ENCODE measurements at regions not wholly inside any gene's neighbourhood (a gene's known extent, or its start where the extent isn't known, plus 50 kb on each side); places are given as distances from the start of the nearest gene placed in this dataset.

- H3K79me2 ChIP-seq (ENCODE audit: low read length) = no peaks in the 10 kb centered on the region
- no peak overlapping the region for H3K27ac ChIP-seq (ENCODE audit: low read length)
- H3K27me3 ChIP-seq (replicated peaks; ENCODE audit: insufficient read depth, low read length) = no peaks in the 10 kb centered on the region
- H4K20me1 ChIP-seq (ENCODE audit: insufficient read depth, low read length) = no peaks in the 10 kb centered on the region
- H3K9me3 ChIP-seq (replicated peaks; ENCODE audit: insufficient read depth, low read length) = no peaks in the 10 kb centered on the region
- no peaks in the 10 kb centered on the region for H3K9me2 ChIP-seq (replicated peaks; ENCODE audit: insufficient read depth, low read length)
- no peak for TF ChIP-seq EZH2 (optimal IDR thresholded peaks at IDR 0.05; ENCODE audit: low read depth, low read length)
- no peak for TF ChIP-seq CTCF (IDR thresholded peaks at IDR 0.05; ENCODE audit: low read length)
- no peak for TF ChIP-seq EZH2phosphoT487 (IDR thresholded peaks at IDR 0.05; ENCODE audit: low read length)
- H3K4me1 ChIP-seq (ENCODE audit: low read length) = peaks cover 12% of the 10 kb centered on the region
- H2AFZ ChIP-seq (ENCODE audit: low read length) = no peak overlapping the region
- peaks cover 6% of the 10 kb centered on the region; the same call in 1 of the 2 replicates for H3F3A ChIP-seq (ENCODE audit: insufficient read depth, low read length)
- H3K4me2 ChIP-seq (ENCODE audit: low read depth, low read length) = no peak overlapping the region
- DNase-seq = no peak
- H3K36me3 ChIP-seq (replicated peaks; ENCODE audit: insufficient read depth, low read length) = no peaks in the 10 kb centered on the region
- H3K9ac ChIP-seq (ENCODE audit: low read length) = no peak overlapping the region
- H3K4me3 ChIP-seq (ENCODE audit: low read length) = no peak overlapping the region
Observed at GRCh38 chr12:78414071-78414470, 450.5 kb upstream of the SYT1 start.

DNA sequence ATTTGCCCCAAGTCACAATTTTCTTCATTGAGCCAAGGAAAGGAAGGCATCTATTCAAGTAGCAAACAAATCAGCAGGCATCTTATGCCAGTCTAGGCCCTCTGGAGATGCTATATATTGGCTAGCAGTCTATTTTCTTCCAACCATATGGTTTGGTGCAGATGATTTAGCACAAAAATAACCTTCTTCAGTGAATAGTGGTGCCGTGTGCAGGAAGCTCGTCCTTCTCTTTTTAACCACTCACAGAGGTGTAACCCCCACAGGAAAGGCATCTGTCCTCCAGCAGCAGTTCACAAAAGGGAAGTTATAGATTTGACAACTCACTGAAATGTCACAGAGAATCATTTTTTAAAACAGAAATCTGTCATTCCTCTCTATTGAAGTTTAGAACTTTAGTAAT, 445.7 kb upstream of the SYT1 start:
- Histone ChIP-seq H3K9me3 (replicated peaks; ENCODE audit: insufficient read depth, low read length) (no peaks in the 10 kb centered on the region), H3K4me3 (ENCODE audit: low read length) (0 out of 2 replicates have a peak overlapping the region, but pooled peaks have one; percentile 14), H3K4me2 (ENCODE audit: low read depth, low read length) (peak overlapping the region; percentile 48; the same call in 1 of the 2 replicates), H3K27me3 (replicated peaks; ENCODE audit: insufficient read depth, low read length) (no peaks in the 10 kb centered on the region), H3F3A (ENCODE audit: insufficient read depth, low read length) (peaks cover 10% of the 10 kb centered on the region; the same call in 1 of the 2 replicates), H2AFZ (ENCODE audit: low read length) (peak overlapping the region; percentile 25; the same call in 1 of the 2 replicates), H3K27ac (ENCODE audit: low read length) (peak overlapping the region; percentile 47; the same call in 1 of the 2 replicates), H3K79me2 (ENCODE audit: low read length) (no peaks in the 10 kb centered on the region), H3K4me1 (ENCODE audit: low read length) (peaks cover 21% of the 10 kb centered on the region), H3K9me2 (replicated peaks; ENCODE audit: insufficient read depth, low read length) (no peaks in the 10 kb centered on the region), H3K36me3 (replicated peaks; ENCODE audit: insufficient read depth, low read length) (no peaks in the 10 kb centered on the region), H4K20me1 (ENCODE audit: insufficient read depth, low read length) (no peaks in the 10 kb centered on the region), H3K9ac (ENCODE audit: low read length) (no peak overlapping the region)
- DNase-seq = peak; percentile 76
- TF ChIP-seq EZH2 (optimal IDR thresholded peaks at IDR 0.05; ENCODE audit: low read depth, low read length) = no peak
- no peak for TF ChIP-seq CTCF (IDR thresholded peaks at IDR 0.05; ENCODE audit: low read length)
- no peak for TF ChIP-seq EZH2phosphoT487 (IDR thresholded peaks at IDR 0.05; ENCODE audit: low read length)

DNA sequence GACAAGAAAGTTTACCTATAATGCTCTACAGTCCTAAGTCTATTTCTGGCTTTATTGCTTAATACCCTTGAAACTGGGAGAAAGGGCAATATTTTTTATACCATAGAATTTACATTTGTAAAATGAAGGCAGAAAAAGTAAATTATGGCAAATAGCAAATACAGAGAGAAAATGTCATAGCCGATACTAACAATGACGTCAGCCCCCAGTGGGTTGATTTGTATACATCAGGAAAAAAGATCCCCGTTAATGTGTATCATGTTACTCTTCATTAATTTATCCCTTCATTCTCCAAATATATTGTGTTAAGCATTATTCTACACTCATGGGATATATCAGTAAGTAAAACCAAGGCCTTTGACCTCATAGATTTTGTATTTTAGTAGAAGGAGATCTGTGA, 445.1 kb upstream of the SYT1 start:
- Histone ChIP-seq H3K79me2 (ENCODE audit: low read length) (no peaks in the 10 kb centered on the region), H3K4me3 (ENCODE audit: low read length) (no peak overlapping the region), H3F3A (ENCODE audit: insufficient read depth, low read length) (peaks cover 10% of the 10 kb centered on the region; the same call in 1 of the 2 replicates), H3K4me1 (ENCODE audit: low read length) (peaks cover 24% of the 10 kb centered on the region), H4K20me1 (ENCODE audit: insufficient read depth, low read length) (no peaks in the 10 kb centered on the region), H3K27me3 (replicated peaks; ENCODE audit: insufficient read depth, low read length) (no peaks in the 10 kb centered on the region), H3K9ac (ENCODE audit: low read length) (no peak overlapping the region), H3K36me3 (replicated peaks; ENCODE audit: insufficient read depth, low read length) (no peaks in the 10 kb centered on the region), H3K9me2 (replicated peaks; ENCODE audit: insufficient read depth, low read length) (no peaks in the 10 kb centered on the region), H3K4me2 (ENCODE audit: low read depth, low read length) (peak overlapping the region; percentile 48; the same call in 1 of the 2 replicates), H2AFZ (ENCODE audit: low read length) (peak overlapping the region; percentile 25; the same call in 1 of the 2 replicates), H3K9me3 (replicated peaks; ENCODE audit: insufficient read depth, low read length) (no peaks in the 10 kb centered on the region), H3K27ac (ENCODE audit: low read length) (peak overlapping the region; percentile 47; the same call in 1 of the 2 replicates)
- no peak for DNase-seq
- TF ChIP-seq EZH2phosphoT487 (IDR thresholded peaks at IDR 0.05; ENCODE audit: low read length) (no peak), CTCF (IDR thresholded peaks at IDR 0.05; ENCODE audit: low read length) (no peak), EZH2 (optimal IDR thresholded peaks at IDR 0.05; ENCODE audit: low read depth, low read length) (no peak)
